Gastrocnemius medialis (tissue), 4 donors: ENCODE measurements at regions not wholly inside any gene's neighbourhood (a gene's known extent, or its start where the extent isn't known, plus 50 kb on each side); places are given as distances from the start of the nearest gene placed in this dataset.

ENCODE experiments used
- ATAC-seq, 2 donors: fragments of 150-250 bp; one replicate each; pipeline ENCODE4 v1.9.1; 2016
- DNase-seq, 2 donors: peaks; one replicate each; pipeline ENCODE4 v3.0.0-alpha.2; 2019
- H3K27ac ChIP-seq, 4 donors: fragments of 200-600 bp; sonication (generic); 1 replicate in 1 of 4; 2 replicates in 3 of 4; pipeline ENCODE4 v1.5.1; 2016 to 2018; ENCODE audit warnings: mild to moderate bottlenecking in 2 of 4, moderate library complexity in 1 of 4
- H3K27me3 ChIP-seq, 3 donors: fragments of 200-600 bp; sonication (generic) in 2 of 3; 1 replicate in 1 of 3; 2 replicates in 2 of 3; pipeline versions ENCODE4 v1.5.1 to v1.6.0; 2016 to 2019; ENCODE audit warnings: mild to moderate bottlenecking in 1 of 3, moderate library complexity in 1 of 3
- H3K36me3 ChIP-seq, 2 donors: fragments of 200-600 bp; sonication (generic) in 1 of 2; one replicate each; pipeline ENCODE4 v1.5.1; 2017 to 2018
- H3K4me1 ChIP-seq, 2 donors: fragments of 200-600 bp; sonication (generic) in 1 of 2; one replicate each; pipeline ENCODE4 v1.5.1; 2016 to 2017; ENCODE audit warnings: mild to moderate bottlenecking in 2 of 2
- H3K4me3 ChIP-seq, 4 donors: fragments of 200-600 bp; sonication (generic) in 3 of 4; 1 replicate in 1 of 4; 2 replicates in 3 of 4; pipeline ENCODE4 v1.5.1; 2016 to 2019; ENCODE audit warnings: mild to moderate bottlenecking in 2 of 4
- H3K9me3 ChIP-seq, 3 donors: fragments of 200-600 bp; sonication (generic) in 2 of 3; 1 replicate in 1 of 3; 2 replicates in 2 of 3; pipeline ENCODE4 v1.5.1; 2016 to 2019
- POLR2A ChIP-seq, 2 donors: fragments of 450-650 bp; IDR thresholded peaks; one replicate each; pipeline ENCODE4 v1.6.1; 2017; ENCODE audit warnings: antibody characterized with exemption in 2 of 2, mild to moderate bottlenecking in 2 of 2, moderate library complexity in 2 of 2
- in situ Hi-C, 4 donors: fragments of 200-750 bp; cut with MboI; loops; one replicate each; pipeline versions ENCODE4 v1.15.0 to v1.8.0; 2017; ENCODE audit warnings: low sequenced_read_pairs in 4 of 4
- intact Hi-C: fragments of 100-400 bp; cut with DNase I; formaldehyde crosslinking; loops from one replicate; pipeline ENCODE4 v1.15.1; 2023; ENCODE audit warnings: low total_unique reads
- TF ChIP-seq, protein P1 (sequence below), 5 experiments: fragments of 450-650 bp in 3 of 5; fragments of 200-600 bp in 2 of 5; sonication (generic) in 2 of 5; IDR thresholded peaks in 4 of 5; conservative IDR thresholded peaks in 1 of 5; 1 replicate in 4 of 5; 2 replicates in 1 of 5; pipeline ENCODE4 v1.5.1; 2016 to 2019; ENCODE audit warnings: antibody characterized with exemption in 5 of 5, mild to moderate bottlenecking in 3 of 5, moderate library complexity in 3 of 5

DNA sequence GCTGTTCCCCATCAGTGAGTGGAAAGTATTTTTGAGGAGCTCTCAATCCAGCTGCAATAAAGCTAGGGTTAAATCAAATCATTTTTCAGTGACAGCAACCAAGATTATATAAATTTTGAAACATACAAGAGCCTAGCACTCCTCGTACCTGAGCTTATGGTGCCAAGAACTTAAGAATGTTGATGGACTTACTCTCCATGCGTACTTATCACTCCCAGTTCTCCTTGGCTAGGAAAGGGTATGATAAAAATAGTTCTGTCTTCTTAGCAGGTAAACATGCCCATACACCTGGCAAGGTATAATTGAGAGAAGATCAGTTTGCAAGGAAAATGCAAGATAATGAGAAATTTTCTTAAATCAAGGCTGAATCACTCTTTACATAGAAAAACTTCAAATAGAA is 64.5 kb upstream of the SEMA6D start:
- no peak overlapping the region for H3K4me3 ChIP-seq
- in situ Hi-C loops = no loop called here
- H3K27me3 ChIP-seq = peaks cover 0 to 4% (median 3%) of the 10 kb centered on the region in 3 donors
- DNase-seq (no peak), ATAC-seq (no peak)
- peaks cover 0 to 4% of the 10 kb centered on the region in 2 donors for H3K4me1 ChIP-seq
- TF ChIP-seq POLR2A (IDR thresholded peaks at IDR 0.05) = no peak
- TF ChIP-seq, protein P1, sequence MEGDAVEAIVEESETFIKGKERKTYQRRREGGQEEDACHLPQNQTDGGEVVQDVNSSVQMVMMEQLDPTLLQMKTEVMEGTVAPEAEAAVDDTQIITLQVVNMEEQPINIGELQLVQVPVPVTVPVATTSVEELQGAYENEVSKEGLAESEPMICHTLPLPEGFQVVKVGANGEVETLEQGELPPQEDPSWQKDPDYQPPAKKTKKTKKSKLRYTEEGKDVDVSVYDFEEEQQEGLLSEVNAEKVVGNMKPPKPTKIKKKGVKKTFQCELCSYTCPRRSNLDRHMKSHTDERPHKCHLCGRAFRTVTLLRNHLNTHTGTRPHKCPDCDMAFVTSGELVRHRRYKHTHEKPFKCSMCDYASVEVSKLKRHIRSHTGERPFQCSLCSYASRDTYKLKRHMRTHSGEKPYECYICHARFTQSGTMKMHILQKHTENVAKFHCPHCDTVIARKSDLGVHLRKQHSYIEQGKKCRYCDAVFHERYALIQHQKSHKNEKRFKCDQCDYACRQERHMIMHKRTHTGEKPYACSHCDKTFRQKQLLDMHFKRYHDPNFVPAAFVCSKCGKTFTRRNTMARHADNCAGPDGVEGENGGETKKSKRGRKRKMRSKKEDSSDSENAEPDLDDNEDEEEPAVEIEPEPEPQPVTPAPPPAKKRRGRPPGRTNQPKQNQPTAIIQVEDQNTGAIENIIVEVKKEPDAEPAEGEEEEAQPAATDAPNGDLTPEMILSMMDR (IDR thresholded peaks at IDR 0.05 in 4 of 5, conservative IDR thresholded peaks at IDR 0.05 in 1 of 5) = no peak
- intact Hi-C loops = no loop called here
- H3K36me3 ChIP-seq = no peaks in the 10 kb centered on the region
- no peaks in the 10 kb centered on the region for H3K9me3 ChIP-seq
- no peak overlapping the region for H3K27ac ChIP-seq

DNA sequence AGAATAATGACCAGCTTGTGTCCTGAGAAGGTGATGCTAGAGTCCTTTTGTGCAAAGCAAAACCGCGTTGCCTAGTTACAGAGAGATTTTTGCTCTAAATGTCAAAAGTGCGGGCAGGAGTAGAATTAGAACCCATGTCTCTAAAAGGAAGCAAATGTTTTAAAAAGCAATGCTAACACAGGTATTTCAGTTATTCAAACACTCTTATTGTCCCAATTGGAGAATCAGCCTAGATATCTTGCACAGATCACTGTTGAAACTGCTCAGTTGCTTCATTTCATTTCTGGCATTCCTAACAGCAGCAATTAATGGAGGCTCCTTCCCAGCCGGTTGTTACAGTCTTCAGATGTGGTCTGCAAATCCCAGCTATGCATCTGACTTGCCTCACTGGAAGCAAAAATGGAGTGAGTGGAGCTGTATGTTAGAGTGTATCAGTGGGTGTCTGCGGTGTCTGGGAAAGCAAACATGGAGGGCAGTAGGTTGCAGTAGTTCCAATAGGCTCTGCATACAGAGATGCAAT is 55.6 kb upstream of the SEMA6D start:
- TF ChIP-seq, protein P1 (IDR thresholded peaks at IDR 0.05 in 4 of 5, conservative IDR thresholded peaks at IDR 0.05 in 1 of 5) = no peak
- TF ChIP-seq POLR2A (IDR thresholded peaks at IDR 0.05) = no peak
- Histone ChIP-seq H3K9me3 (no peaks in the 10 kb centered on the region), H3K4me1 (no peaks in the 10 kb centered on the region), H3K27ac (no peak overlapping the region), H3K36me3 (no peaks in the 10 kb centered on the region), H3K4me3 (no peak overlapping the region), H3K27me3 (no peaks in the 10 kb centered on the region)
- no peak for ATAC-seq
- in situ Hi-C loops = no loop called here
- DNase-seq = no peak
- intact Hi-C loops = no loop called here

DNA sequence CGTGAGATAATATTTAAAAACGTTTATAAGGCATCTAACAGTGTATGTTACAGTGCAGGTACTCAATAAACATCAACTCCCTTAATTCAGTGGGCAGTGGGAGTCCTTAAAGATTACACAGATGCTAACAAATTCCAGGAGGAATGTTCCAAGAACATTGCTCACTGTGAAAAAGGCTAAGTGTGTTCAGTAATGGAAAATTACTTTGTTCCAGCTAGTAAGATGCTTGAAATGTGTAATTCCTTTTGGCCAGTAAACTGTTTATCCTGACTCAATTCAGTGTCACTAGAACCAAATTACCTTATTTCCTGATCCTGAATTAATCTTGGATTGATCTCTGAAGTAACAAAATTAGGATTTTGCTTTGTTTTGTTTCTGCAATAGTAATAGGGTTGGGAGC is 54.2 kb upstream of the SEMA6D start:
- Histone ChIP-seq H3K9me3 (no peaks in the 10 kb centered on the region), H3K4me3 (no peak overlapping the region), H3K27me3 (no peaks in the 10 kb centered on the region), H3K27ac (no peak overlapping the region), H3K36me3 (no peaks in the 10 kb centered on the region), H3K4me1 (no peaks in the 10 kb centered on the region)
- in situ Hi-C loops = no loop called here
- no peak for TF ChIP-seq POLR2A (IDR thresholded peaks at IDR 0.05)
- TF ChIP-seq, protein P1 (IDR thresholded peaks at IDR 0.05 in 4 of 5, conservative IDR thresholded peaks at IDR 0.05 in 1 of 5) = no peak
- ATAC-seq = no peak
- no peak for DNase-seq
- intact Hi-C loops = no loop called here
